Uterus (tissue), 2 donors: ENCODE measurements at regions not wholly inside any gene's neighbourhood (a gene's known extent, or its start where the extent isn't known, plus 50 kb on each side); places are given as distances from the start of the nearest gene placed in this dataset.

Experiments used
- POLR2A ChIP-seq, 2 donors: fragments of 450-650 bp; IDR thresholded peaks; one replicate each; pipeline ENCODE4 v1.6.1; 2016; ENCODE audit warnings: antibody characterized with exemption in 2 of 2, mild to moderate bottlenecking in 1 of 2, moderate library complexity in 1 of 2
- TF ChIP-seq, protein P1 (sequence below), 4 experiments: fragments of 200-600 bp in 2 of 4; fragments of 450-650 bp in 2 of 4; sonication (generic) in 2 of 4; IDR thresholded peaks; one replicate each; pipeline ENCODE4 v1.5.1; 2016 to 2019; ENCODE audit warnings: antibody characterized with exemption in 4 of 4, mild to moderate bottlenecking in 2 of 4, moderate library complexity in 1 of 4

DNA sequence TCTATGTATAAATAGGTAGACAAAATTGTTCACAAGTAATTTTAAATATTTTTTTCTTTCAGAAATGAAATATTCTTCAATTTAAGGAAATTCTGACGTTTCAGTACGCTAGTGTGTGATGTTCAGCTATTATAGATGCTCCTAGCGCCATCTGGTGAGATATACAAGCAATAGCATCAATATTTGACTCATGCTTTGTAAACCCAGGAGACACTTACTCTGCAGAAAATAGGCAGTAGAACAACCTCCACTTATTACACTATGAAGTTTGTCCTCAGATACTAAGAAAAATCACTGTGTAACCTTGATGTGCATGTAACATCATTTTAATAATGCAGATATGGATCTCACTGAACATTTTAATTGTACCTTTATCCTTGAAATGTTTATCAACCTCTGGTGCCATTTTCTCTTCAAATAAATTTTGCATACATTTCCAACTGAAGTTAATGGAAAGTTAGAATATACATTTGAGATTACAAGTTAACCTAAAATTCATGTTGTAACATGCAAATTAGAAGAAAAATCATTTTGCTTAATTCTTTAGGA, 151.5 kb upstream of the FAM3C start:
- TF ChIP-seq POLR2A (IDR thresholded peaks at IDR 0.05), result no peak
- TF ChIP-seq, protein P1, sequence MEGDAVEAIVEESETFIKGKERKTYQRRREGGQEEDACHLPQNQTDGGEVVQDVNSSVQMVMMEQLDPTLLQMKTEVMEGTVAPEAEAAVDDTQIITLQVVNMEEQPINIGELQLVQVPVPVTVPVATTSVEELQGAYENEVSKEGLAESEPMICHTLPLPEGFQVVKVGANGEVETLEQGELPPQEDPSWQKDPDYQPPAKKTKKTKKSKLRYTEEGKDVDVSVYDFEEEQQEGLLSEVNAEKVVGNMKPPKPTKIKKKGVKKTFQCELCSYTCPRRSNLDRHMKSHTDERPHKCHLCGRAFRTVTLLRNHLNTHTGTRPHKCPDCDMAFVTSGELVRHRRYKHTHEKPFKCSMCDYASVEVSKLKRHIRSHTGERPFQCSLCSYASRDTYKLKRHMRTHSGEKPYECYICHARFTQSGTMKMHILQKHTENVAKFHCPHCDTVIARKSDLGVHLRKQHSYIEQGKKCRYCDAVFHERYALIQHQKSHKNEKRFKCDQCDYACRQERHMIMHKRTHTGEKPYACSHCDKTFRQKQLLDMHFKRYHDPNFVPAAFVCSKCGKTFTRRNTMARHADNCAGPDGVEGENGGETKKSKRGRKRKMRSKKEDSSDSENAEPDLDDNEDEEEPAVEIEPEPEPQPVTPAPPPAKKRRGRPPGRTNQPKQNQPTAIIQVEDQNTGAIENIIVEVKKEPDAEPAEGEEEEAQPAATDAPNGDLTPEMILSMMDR (IDR thresholded peaks at IDR 0.05), result peak; percentile 76 to 90 (median 81)
